ENCODE measurements at regions not wholly inside any gene's neighbourhood (a gene's known extent, or its start where the extent isn't known, plus 50 kb on each side); places are given as distances from the start of the nearest gene placed in this dataset.

- TF ChIP-seq CTCF (IDR thresholded peaks at IDR 0.05; ENCODE audit: poor library complexity) (no peak), EZH2phosphoT487 (IDR thresholded peaks at IDR 0.05; ENCODE audit: low read depth, severe bottlenecking, unreplicated experiment) (no peak), EZH2 (IDR thresholded peaks at IDR 0.05; ENCODE audit: borderline replicate concordance) (no peak)
These were observed 147.3 kb upstream of the CYP1B1 start for GRCh38 chr2:38223256-38223655.
